H9 (cell line): ENCODE measurements at regions not wholly inside any gene's neighbourhood (a gene's known extent, or its start where the extent isn't known, plus 50 kb on each side); places are given as distances from the start of the nearest gene placed in this dataset.

Experiments used
- DNase-seq: peaks from one replicate; pipeline ENCODE4 v3.0.0-alpha.2; 2017
- H2AFZ ChIP-seq: one replicate; pipeline ENCODE4 v1.6.1; 2013; ENCODE audit warnings: mild to moderate bottlenecking, low read length, control low read depth, moderate library complexity
- H2AK5ac ChIP-seq: 2 replicates; pipeline ENCODE4 v1.6.1; 2013; ENCODE audit warnings: low read length, control low read depth, mixed read lengths; ENCODE audit not compliant: insufficient read length
- H2BK120ac ChIP-seq: one replicate; pipeline ENCODE4 v1.6.1; 2013; ENCODE audit warnings: low read depth, mild to moderate bottlenecking, low read length, control low read depth, inconsistent platforms; ENCODE audit not compliant: poor library complexity, severe bottlenecking
- H2BK12ac ChIP-seq: 2 replicates; pipeline ENCODE4 v1.6.1; 2013; ENCODE audit warnings: low read length, control low read depth, mixed read lengths, low read depth; ENCODE audit not compliant: insufficient read length
- H2BK15ac ChIP-seq: 2 replicates; pipeline ENCODE4 v1.6.1; 2013; ENCODE audit warnings: low read depth, low read length, control low read depth
- H2BK20ac ChIP-seq: one replicate; pipeline ENCODE4 v1.6.1; 2013; ENCODE audit warnings: low read depth, mild to moderate bottlenecking, low read length, control low read depth, inconsistent platforms; ENCODE audit not compliant: poor library complexity, severe bottlenecking
- H2BK5ac ChIP-seq: 2 replicates; pipeline ENCODE4 v1.6.1; 2013; ENCODE audit warnings: low read length, control low read depth, mixed read lengths; ENCODE audit not compliant: insufficient read length
- H3K14ac ChIP-seq: 2 replicates; pipeline ENCODE4 v1.6.1; 2013; ENCODE audit warnings: low read length, control low read depth; ENCODE audit not compliant: insufficient read depth
- H3K18ac ChIP-seq: 2 replicates; pipeline ENCODE4 v1.6.1; 2013; ENCODE audit warnings: low read depth, mild to moderate bottlenecking, mixed read lengths, low read length, control low read depth; ENCODE audit not compliant: insufficient read length
- H3K23ac ChIP-seq: 2 replicates; pipeline ENCODE4 v1.6.1; 2013; ENCODE audit warnings: low read length, control low read depth, mixed read lengths, low read depth; ENCODE audit not compliant: insufficient read length
- H3K23me2 ChIP-seq: 2 replicates; pipeline ENCODE4 v1.6.1; 2013; ENCODE audit warnings: low read depth, mild to moderate bottlenecking, mixed read lengths, low read length, control low read depth; ENCODE audit not compliant: insufficient read length, poor library complexity, severe bottlenecking
- H3K27ac ChIP-seq: 2 replicates; pipeline ENCODE4 v1.5.1; 2013; ENCODE audit warnings: low read length, control low read depth, mixed read lengths, low read depth; ENCODE audit not compliant: insufficient read length
- H3K27me3 ChIP-seq: 2 replicates; pipeline ENCODE4 v1.6.1; 2013; ENCODE audit warnings: low read length, control low read depth, inconsistent platforms; ENCODE audit not compliant: insufficient read depth
- H3K4ac ChIP-seq: 2 replicates; pipeline ENCODE4 v1.6.1; 2013; ENCODE audit warnings: low read depth, mild to moderate bottlenecking, control low read depth, inconsistent platforms, low read length, moderate library complexity
- H3K4me1 ChIP-seq: 2 replicates; pipeline ENCODE4 v1.6.1; 2013; ENCODE audit warnings: low read length, control low read depth, inconsistent platforms; ENCODE audit not compliant: insufficient read depth
- H3K4me2 ChIP-seq: 2 replicates; pipeline ENCODE4 v1.6.1; 2013; ENCODE audit warnings: low read length, control low read depth, mixed read lengths; ENCODE audit not compliant: insufficient read length, insufficient read depth
- H3K56ac ChIP-seq: 2 replicates; pipeline ENCODE4 v1.6.1; 2013; ENCODE audit warnings: low read depth, mild to moderate bottlenecking, mixed read lengths, low read length, control low read depth; ENCODE audit not compliant: insufficient read length
- H3K79me1 ChIP-seq: 2 replicates; pipeline ENCODE4 v1.6.1; 2013; ENCODE audit warnings: low read depth, mild to moderate bottlenecking, moderate library complexity, low read length, control low read depth, inconsistent platforms; ENCODE audit not compliant: insufficient read depth, poor library complexity, severe bottlenecking
- H3K79me2 ChIP-seq: 2 replicates; pipeline ENCODE4 v1.6.1; 2013; ENCODE audit warnings: low read length, control low read depth, inconsistent platforms; ENCODE audit not compliant: insufficient read depth
- H3K9ac ChIP-seq: 2 replicates; pipeline ENCODE4 v1.6.1; 2013; ENCODE audit warnings: low read length, control low read depth, mixed read lengths; ENCODE audit not compliant: insufficient read length; ENCODE audit errors: extremely low read depth
- H3K9me3 ChIP-seq: one replicate; pipeline ENCODE4 v1.6.1; 2013; ENCODE audit warnings: low read depth, low read length, inconsistent platforms; ENCODE audit not compliant: control insufficient read depth
- H3T11ph ChIP-seq: one replicate; pipeline ENCODE4 v1.6.1; 2013; ENCODE audit warnings: mild to moderate bottlenecking, low read length, control low read depth, inconsistent platforms
- H4K20me1 ChIP-seq: one replicate; pipeline ENCODE4 v1.6.1; 2013; ENCODE audit not compliant: control insufficient read depth, insufficient read length, insufficient read depth
- H4K5ac ChIP-seq: 2 replicates; pipeline ENCODE4 v1.6.1; 2013; ENCODE audit warnings: low read depth, mild to moderate bottlenecking, mixed read lengths, low read length, control low read depth; ENCODE audit not compliant: insufficient read length
- H4K8ac ChIP-seq: replicated peaks from 2 replicates; pipeline ENCODE4 v1.6.1; 2013; ENCODE audit warnings: low read length, control low read depth, mixed read lengths, low read depth; ENCODE audit not compliant: insufficient read length
- H4K91ac ChIP-seq: 2 replicates; pipeline ENCODE4 v1.6.1; 2013; ENCODE audit warnings: low read depth, mild to moderate bottlenecking, moderate library complexity, mixed read lengths, low read length, control low read depth; ENCODE audit not compliant: insufficient read length
- H3K27ac Mint-ChIP-seq, 3 experiments: 2 replicates in 2 of 3; 3 replicates in 1 of 3; pipeline ENCODE4 v1.8.0; 2020 to 2021; ENCODE audit warnings: mixed read lengths in 3 of 3, mild to moderate bottlenecking in 1 of 3, moderate library complexity in 1 of 3
- H3K27me3 Mint-ChIP-seq: 2 replicates; pipeline ENCODE4 v1.8.0; 2021; ENCODE audit warnings: low read depth, mild to moderate bottlenecking, moderate library complexity, mixed read lengths
- H3K36me3 Mint-ChIP-seq, 3 experiments: 2 replicates in 2 of 3; 3 replicates in 1 of 3; pipeline ENCODE4 v1.8.0; 2020 to 2021; ENCODE audit warnings: low read depth in 3 of 3, mixed read lengths in 3 of 3; ENCODE audit not compliant: insufficient read depth in 1 of 3
- H3K4me1 Mint-ChIP-seq, 2 experiments: 2 replicates each; pipeline ENCODE4 v1.8.0; 2020; ENCODE audit warnings: mixed read lengths in 2 of 2
- H3K4me3 Mint-ChIP-seq, 2 experiments: 2 replicates in 1 of 2; 3 replicates in 1 of 2; pipeline ENCODE4 v1.8.0; 2020 to 2021; ENCODE audit warnings: mild to moderate bottlenecking in 2 of 2, mixed read lengths in 2 of 2, moderate library complexity in 1 of 2
- H3K9me3 Mint-ChIP-seq, 2 experiments: 2 replicates in 1 of 2; 3 replicates in 1 of 2; pipeline ENCODE4 v1.8.0; 2020; ENCODE audit warnings: mild to moderate bottlenecking in 2 of 2, mixed read lengths in 2 of 2, moderate library complexity in 1 of 2
- WGBS: extraction: QIAGEN DNeasy Blood & Tissue Kit; methylation state at CpG from one replicate; pipeline ENCODE4 v1.1.7; 2013; ENCODE audit warnings: missing lambda C conversion rate, low lambda C conversion rate, mixed read lengths; ENCODE audit not compliant: insufficient read length; ENCODE audit errors: extremely low coverage; 5-methylcytosine and 5-hydroxymethylcytosine counted together
- TF ChIP-seq, protein P1 (sequence below): fragments of 200-600 bp; sonication (generic); conservative IDR thresholded peaks from 3 replicates; pipeline ENCODE4 v1.8.0; 2021; ENCODE audit warnings: antibody characterized with exemption, mild to moderate bottlenecking

DNA sequence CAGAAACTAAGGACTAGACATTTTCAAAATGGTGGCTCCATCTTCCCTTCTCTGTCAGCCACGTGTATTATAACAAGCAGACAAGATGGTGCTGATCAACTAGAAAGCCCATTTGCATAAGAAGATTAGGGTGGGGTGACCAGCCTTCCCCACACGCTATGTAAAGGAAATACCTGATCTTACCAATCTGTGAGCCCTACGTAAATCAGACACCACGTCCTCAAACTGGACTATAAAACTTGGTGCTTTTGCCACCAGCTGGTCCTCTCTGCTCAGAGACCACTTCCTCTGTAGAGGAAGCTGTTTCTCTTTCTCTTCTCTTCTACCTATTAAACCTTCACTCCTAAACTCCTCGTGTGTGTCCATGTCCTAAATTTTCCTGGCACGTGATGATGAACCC, 101.1 kb upstream of the PLEKHG7 start:
- Histone ChIP-seq H3K27ac (no peak overlapping the region), H2AFZ (no peak overlapping the region), H3K18ac (no peak overlapping the region), H2BK20ac (no peak overlapping the region), H3K14ac (no peak overlapping the region), H4K5ac (no peak overlapping the region), H4K8ac (no peak overlapping the region), H3K9me3 (peaks cover 10% of the 10 kb centered on the region), H2BK120ac (no peak overlapping the region), H3T11ph (no peak overlapping the region), H3K56ac (no peak overlapping the region), H2BK15ac (no peak overlapping the region), H3K79me1 (no peaks in the 10 kb centered on the region), H2BK12ac (no peak overlapping the region), H2BK5ac (no peak overlapping the region), H3K79me2 (no peaks in the 10 kb centered on the region), H3K4me1 (no peaks in the 10 kb centered on the region), H3K4ac (no peak overlapping the region), H2AK5ac (no peak overlapping the region), H4K20me1 (no peaks in the 10 kb centered on the region), H3K4me2 (no peak overlapping the region), H3K27me3 (no peaks in the 10 kb centered on the region), H4K91ac (no peak overlapping the region), H3K9ac (no peak overlapping the region), H3K23me2 (no peaks in the 10 kb centered on the region), H3K23ac (no peak overlapping the region)
- no peaks in the 10 kb centered on the region for H3K27me3 Mint-ChIP-seq
- no CpG with 5 or more reads among the region's 6 CpGs for WGBS
- H3K4me1 Mint-ChIP-seq, result no peaks in the 10 kb centered on the region
- no peak overlapping the region for H3K4me3 Mint-ChIP-seq
- H3K27ac Mint-ChIP-seq, result no peak overlapping the region
- peaks cover 23 to 33% of the 10 kb centered on the region in 2 experiments for H3K9me3 Mint-ChIP-seq
- no peak for DNase-seq
- TF ChIP-seq, protein P1, sequence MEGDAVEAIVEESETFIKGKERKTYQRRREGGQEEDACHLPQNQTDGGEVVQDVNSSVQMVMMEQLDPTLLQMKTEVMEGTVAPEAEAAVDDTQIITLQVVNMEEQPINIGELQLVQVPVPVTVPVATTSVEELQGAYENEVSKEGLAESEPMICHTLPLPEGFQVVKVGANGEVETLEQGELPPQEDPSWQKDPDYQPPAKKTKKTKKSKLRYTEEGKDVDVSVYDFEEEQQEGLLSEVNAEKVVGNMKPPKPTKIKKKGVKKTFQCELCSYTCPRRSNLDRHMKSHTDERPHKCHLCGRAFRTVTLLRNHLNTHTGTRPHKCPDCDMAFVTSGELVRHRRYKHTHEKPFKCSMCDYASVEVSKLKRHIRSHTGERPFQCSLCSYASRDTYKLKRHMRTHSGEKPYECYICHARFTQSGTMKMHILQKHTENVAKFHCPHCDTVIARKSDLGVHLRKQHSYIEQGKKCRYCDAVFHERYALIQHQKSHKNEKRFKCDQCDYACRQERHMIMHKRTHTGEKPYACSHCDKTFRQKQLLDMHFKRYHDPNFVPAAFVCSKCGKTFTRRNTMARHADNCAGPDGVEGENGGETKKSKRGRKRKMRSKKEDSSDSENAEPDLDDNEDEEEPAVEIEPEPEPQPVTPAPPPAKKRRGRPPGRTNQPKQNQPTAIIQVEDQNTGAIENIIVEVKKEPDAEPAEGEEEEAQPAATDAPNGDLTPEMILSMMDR, result no peak
- peaks cover 12 to 23% (median 12%) of the 10 kb centered on the region in 3 experiments for H3K36me3 Mint-ChIP-seq
